Glutamatergic neuron (in vitro differentiated cells): ENCODE measurements at regions not wholly inside any gene's neighbourhood (a gene's known extent, or its start where the extent isn't known, plus 50 kb on each side); places are given as distances from the start of the nearest gene placed in this dataset.
"Not testable (repeated sequence)": the region's sequence is repeated elsewhere in the genome, so short reads cannot be mapped to it uniquely, and the experiment has no call there.

Source experiments
- DNase-seq: peaks from one replicate; pipeline ENCODE4 v3.0.0; 2022
- H3K27ac Mint-ChIP-seq: one replicate; pipeline ENCODE4 v1.8.0; 2020; ENCODE audit warnings: mild to moderate bottlenecking, mixed read lengths, inconsistent platforms; ENCODE audit not compliant: unreplicated experiment
- H3K27me3 Mint-ChIP-seq: one replicate; pipeline ENCODE4 v1.8.0; 2020; ENCODE audit warnings: mild to moderate bottlenecking, moderate library complexity, mixed read lengths, inconsistent platforms; ENCODE audit not compliant: unreplicated experiment
- H3K36me3 Mint-ChIP-seq: one replicate; pipeline ENCODE4 v1.8.0; 2020; ENCODE audit warnings: mild to moderate bottlenecking, mixed read lengths, inconsistent platforms; ENCODE audit not compliant: unreplicated experiment
- H3K4me1 Mint-ChIP-seq: one replicate; pipeline ENCODE4 v1.8.0; 2020; ENCODE audit warnings: mild to moderate bottlenecking, low read depth, mixed read lengths, inconsistent platforms; ENCODE audit not compliant: unreplicated experiment
- H3K4me3 Mint-ChIP-seq: one replicate; pipeline ENCODE4 v1.8.0; 2020; ENCODE audit warnings: mild to moderate bottlenecking, mixed read lengths, inconsistent platforms; ENCODE audit not compliant: unreplicated experiment
- H3K9me3 Mint-ChIP-seq: one replicate; pipeline ENCODE4 v1.8.0; 2020; ENCODE audit warnings: mild to moderate bottlenecking, moderate library complexity, mixed read lengths, inconsistent platforms; ENCODE audit not compliant: unreplicated experiment
- CTCF ChIP-seq: fragments of 200-600 bp; sonication (generic); IDR thresholded peaks from one replicate; pipeline ENCODE4 v1.5.0; 2021; ENCODE audit not compliant: partially characterized antibody, unreplicated experiment

DNA sequence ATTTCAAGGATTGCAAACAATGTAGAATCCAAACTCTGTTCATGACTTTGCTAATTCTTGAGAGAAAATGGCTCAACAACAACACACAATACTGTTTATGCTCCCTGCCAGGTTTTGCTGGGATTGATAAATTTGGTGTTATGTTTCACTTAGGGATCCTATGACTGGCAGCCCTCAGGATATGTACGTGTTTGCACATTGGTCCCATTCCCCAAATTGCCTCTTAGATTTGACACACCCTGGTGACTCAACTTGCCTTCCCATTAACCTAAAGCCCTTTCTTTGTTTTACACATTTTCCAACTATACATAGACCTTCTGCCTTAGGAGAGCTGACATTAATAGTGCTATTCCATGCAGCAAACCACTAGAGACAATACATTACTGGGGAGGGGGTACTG lies 809.4 kb upstream of the AMELY start:
- TF ChIP-seq CTCF: no peak
- Mint-ChIP-seq H3K4me1 (peaks cover 3% of the 10 kb centered on the region), H3K36me3 (no peaks in the 10 kb centered on the region), H3K4me3 (no peak overlapping the region), H3K27me3 (no peaks in the 10 kb centered on the region), H3K27ac (no peak overlapping the region), H3K9me3 (no peaks in the 10 kb centered on the region)
- no peak for DNase-seq

- Mint-ChIP-seq H3K36me3 (no peaks in the 10 kb centered on the region), H3K4me3 (no peak overlapping the region), H3K27me3 (no peaks in the 10 kb centered on the region), H3K9me3 (no peaks in the 10 kb centered on the region), H3K4me1 (peaks cover 2% of the 10 kb centered on the region), H3K27ac (no peak overlapping the region)
- TF ChIP-seq CTCF: no peak
- DNase-seq: no peak
These were observed 807.7 kb upstream of the AMELY start for GRCh38 chrY:7719271-7719670.

- no peaks in the 10 kb centered on the region for H3K9me3 Mint-ChIP-seq
- no peak for TF ChIP-seq CTCF
- no peak overlapping the region for H3K27ac Mint-ChIP-seq
- no peak for DNase-seq
- H3K27me3 Mint-ChIP-seq: no peaks in the 10 kb centered on the region
- H3K4me3 Mint-ChIP-seq: no peak overlapping the region
- H3K4me1 Mint-ChIP-seq: no peaks in the 10 kb centered on the region
- no peaks in the 10 kb centered on the region for H3K36me3 Mint-ChIP-seq
These were observed 807.1 kb upstream of the AMELY start for GRCh38 chrY:7718626-7719025.

GRCh38 chrY:7718126-7718525 lies 806.6 kb upstream of the AMELY start:
- Mint-ChIP-seq H3K4me3 (no peak overlapping the region), H3K27ac (no peak overlapping the region), H3K27me3 (no peaks in the 10 kb centered on the region), H3K36me3 (no peaks in the 10 kb centered on the region), H3K9me3 (no peaks in the 10 kb centered on the region), H3K4me1 (no peaks in the 10 kb centered on the region)
- no peak for DNase-seq
- no peak for TF ChIP-seq CTCF

- no peak overlapping the region for H3K4me3 Mint-ChIP-seq
- H3K36me3 Mint-ChIP-seq: no peaks in the 10 kb centered on the region
- no peak for TF ChIP-seq CTCF
- no peak overlapping the region for H3K27ac Mint-ChIP-seq
- no peak for DNase-seq
- no peaks in the 10 kb centered on the region for H3K9me3 Mint-ChIP-seq
- H3K27me3 Mint-ChIP-seq: no peaks in the 10 kb centered on the region
- H3K4me1 Mint-ChIP-seq: no peaks in the 10 kb centered on the region
These were observed 802.9 kb upstream of the AMELY start for GRCh38 chrY:7714426-7714825.

DNA sequence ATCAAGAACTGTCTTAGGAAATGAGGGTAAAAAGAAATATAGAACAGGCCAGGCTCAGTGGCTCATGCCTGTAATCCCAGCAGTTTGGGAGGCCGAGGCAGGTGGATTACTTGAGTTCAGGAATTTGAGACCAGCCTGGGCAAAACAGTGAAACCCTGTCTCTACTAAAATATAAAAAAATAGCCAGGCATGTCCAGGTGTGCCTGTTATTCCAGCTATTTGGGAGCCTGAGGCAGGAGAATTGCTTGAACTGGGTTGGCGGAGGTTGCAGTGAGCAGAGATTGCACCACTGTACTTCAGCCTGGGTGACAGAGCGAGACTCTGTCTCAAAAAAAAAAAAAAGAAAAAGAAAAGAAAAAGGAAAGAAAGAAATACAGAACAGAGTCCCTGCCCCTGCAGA lies 802.2 kb upstream of the AMELY start:
- H3K4me3 Mint-ChIP-seq, H3K27me3 Mint-ChIP-seq, DNase-seq, H3K27ac Mint-ChIP-seq, H3K4me1 Mint-ChIP-seq, H3K9me3 Mint-ChIP-seq, H3K36me3 Mint-ChIP-seq: not testable (repeated sequence)
